Fibroblast of skin of back (primary cell): ENCODE measurements at regions not wholly inside any gene's neighbourhood (a gene's known extent, or its start where the extent isn't known, plus 50 kb on each side); places are given as distances from the start of the nearest gene placed in this dataset.

ENCODE experiments used
- DNase-seq: peaks from one replicate; pipeline ENCODE4 v3.0.0-alpha.2; 2013

DNA sequence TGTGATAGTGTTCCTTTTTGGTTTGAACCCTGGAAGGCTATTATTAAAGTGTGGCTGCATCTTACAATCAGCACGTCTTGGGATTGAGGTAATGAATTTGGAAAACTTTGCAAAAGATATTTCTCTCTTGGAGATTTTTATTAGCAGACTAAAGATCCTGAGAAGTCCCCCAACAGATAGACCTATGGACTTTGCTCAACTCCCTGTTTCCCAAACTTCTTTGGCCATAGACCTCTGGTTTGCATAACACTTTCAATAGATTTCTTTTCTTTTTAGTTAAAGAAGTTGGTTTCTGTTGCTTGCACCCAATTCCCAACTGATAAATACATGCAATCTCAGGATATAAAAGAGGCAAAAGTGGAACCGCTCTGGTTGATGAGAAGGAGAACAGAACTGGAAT is 465.8 kb upstream of the PROK2 start:
- no peak for DNase-seq

- DNase-seq = no peak
These were observed 463.9 kb upstream of the PROK2 start for GRCh38 chr3:72248869-72249268.

DNA sequence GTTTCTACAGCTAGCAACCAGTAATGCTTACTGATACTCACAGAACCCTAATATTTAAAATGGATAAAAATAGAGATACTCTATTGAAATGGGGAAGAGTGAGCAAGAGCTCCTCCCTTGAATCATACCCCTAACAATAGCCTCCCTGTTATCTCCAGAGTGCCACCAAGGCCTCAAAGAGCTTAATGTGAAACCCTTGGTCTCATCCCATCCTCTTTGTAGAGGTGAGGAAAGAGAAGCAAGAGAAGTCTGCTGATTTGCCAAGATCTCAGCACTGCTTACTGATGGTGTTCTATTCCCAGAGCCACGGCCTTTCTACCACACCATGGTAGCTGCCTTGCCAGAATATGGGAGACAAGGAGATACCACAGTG is 463.4 kb upstream of the PROK2 start:
- DNase-seq = no peak

- no peak for DNase-seq
These were observed 462.9 kb upstream of the PROK2 start for GRCh38 chr3:72247645-72248388.

GRCh38 chr3:72247126-72247525 is 462.2 kb upstream of the PROK2 start:
- DNase-seq = no peak

DNA sequence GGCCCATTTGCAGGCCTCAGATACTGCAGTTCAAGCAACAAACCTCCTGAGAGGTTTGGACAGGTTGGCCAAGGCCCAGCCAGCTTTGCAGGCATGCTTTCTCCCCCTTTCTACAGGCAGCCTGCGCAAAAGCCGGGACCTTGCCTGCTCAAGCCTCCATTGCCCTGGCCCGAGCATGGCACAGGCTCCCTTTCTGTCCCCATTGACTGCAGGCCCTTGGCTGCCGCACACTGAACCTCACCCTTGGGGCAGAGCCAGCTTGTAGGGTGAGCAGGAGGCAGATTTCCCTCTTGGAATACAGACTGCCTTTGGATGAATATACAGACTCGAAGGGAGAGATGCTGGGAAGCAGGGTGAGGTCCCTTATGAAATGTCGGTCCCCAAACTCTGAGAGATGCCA is 461.7 kb upstream of the PROK2 start:
- DNase-seq = no peak

GRCh38 chr3:72245183-72245811 is 460.3 kb upstream of the PROK2 start:
- no peak for DNase-seq

DNA sequence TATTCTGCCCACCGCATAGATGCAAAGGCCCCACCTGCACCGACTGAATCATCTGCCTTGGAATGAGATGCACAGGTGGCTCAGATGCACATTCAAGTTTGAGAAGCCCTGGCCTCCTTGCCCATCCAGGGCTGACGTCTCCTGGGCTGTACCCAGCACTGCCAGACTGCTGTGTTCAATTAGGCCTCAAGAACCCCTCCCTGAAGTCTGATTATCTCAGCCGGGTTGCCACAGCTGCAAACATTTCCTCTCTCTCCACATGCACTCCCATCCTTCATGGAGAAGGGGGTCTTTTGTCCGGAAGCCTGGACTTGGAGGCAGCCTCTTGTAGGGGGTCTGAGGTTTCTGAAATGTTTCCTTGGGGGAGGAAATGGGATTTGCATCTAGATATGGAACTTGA is 459.4 kb upstream of the PROK2 start:
- no peak for DNase-seq

DNA sequence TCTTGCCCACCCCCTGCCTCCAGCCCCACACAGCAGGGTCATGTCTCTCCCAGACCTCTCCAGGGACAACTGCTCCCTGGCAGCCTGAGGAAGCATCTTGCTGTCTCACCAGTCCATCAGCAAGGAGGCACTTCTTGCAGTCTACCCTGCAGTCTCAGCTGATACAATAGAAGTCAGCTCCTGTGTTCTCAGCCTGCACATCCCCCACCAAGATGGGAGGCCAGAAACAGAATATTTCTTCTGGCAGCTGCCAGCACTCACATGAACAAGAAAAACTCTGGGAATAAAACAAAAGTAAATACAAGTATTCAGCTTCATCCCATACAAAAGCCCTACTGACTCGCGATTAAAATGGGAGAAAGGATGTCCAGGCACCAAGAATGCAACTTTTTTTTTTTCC is 457.4 kb upstream of the PROK2 start:
- DNase-seq = no peak

GRCh38 chr3:72241525-72241924 is 456.6 kb upstream of the PROK2 start:
- DNase-seq = no peak

DNA sequence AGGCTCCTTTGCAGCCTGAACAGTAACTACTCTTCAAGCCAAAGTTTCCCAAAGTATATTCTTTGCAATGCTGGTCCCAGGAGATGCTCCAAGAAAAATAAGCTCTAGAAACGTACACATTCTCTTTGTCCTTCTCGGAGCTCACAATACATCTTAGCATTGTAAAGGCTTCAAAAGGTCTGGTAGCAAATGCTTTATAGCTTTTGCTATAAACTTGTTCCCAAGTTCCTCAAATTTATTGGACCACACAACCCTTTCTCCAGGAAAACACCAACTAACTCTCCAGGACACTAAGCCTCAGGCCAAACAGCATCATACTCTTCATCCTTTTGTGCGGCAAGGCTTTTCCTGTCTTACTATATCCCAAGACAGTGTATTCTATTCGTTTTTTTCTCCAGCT is 455.6 kb upstream of the PROK2 start:
- no peak for DNase-seq

- no peak for DNase-seq
These were observed 453.9 kb upstream of the PROK2 start for GRCh38 chr3:72238801-72239200.

GRCh38 chr3:72238010-72238691 is 453.2 kb upstream of the PROK2 start:
- peak; percentile 71 for DNase-seq

DNA sequence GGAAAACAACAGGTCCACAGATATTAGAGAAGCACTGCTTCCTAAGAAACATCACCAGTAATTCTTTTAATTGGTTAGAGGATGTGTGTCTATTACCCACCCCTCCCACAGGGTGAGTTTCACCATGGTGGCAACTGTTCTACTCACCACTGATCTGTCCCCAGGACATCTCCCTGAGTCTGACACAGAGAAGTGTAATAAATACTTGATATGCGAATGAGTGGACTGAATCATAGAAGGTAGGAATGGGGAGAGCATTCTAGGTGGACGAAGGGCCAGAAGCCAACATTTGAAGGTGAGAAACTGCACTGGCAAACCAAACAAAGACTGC is 452.7 kb upstream of the PROK2 start:
- DNase-seq = no peak

GRCh38 chr3:72234391-72234790 is 449.4 kb upstream of the PROK2 start:
- DNase-seq = peak; percentile 81

GRCh38 chr3:72233571-72233970 is 448.6 kb upstream of the PROK2 start:
- DNase-seq = no peak

- DNase-seq = no peak
These were observed 447.8 kb upstream of the PROK2 start for GRCh38 chr3:72232777-72233176.

GRCh38 chr3:72232331-72232730 is 447.4 kb upstream of the PROK2 start:
- no peak for DNase-seq

DNA sequence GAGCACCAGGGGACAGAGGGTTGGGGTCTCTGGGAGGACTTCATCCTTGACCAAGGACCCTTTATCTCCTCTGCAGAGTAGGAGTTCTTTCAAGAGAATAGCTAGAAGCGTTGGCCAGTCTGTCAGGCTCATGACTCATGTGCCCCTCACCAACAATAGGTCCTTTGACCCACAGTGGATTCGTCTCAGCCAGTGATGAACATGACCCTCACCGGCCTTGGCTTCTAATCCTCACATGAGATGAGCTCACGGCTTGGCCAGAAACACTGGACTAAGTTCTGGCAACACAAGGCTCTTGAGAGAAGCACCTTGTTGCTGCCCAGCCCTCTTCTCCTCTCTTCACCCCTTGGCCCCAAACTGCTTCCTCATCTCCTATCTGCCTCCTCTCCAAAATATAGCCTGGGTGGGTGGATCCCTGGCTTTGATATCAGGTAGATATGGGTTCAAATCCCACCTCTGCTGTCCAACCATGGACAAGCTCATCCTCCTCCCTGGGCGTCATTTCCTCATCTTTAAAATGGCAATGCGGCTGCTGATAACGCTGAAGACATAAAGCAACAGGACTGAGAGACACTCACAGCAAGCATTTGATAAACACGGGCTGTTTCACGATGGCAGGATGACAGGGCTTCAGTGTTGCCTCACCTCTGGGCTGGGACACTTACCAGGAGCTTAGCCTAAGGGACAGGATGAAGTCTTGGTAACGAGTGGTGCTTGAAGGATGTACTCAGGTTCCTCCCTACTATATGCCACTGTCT is 446.7 kb upstream of the PROK2 start:
- DNase-seq = no peak

- no peak for DNase-seq
These were observed 445.9 kb upstream of the PROK2 start for GRCh38 chr3:72230774-72231379.

DNA sequence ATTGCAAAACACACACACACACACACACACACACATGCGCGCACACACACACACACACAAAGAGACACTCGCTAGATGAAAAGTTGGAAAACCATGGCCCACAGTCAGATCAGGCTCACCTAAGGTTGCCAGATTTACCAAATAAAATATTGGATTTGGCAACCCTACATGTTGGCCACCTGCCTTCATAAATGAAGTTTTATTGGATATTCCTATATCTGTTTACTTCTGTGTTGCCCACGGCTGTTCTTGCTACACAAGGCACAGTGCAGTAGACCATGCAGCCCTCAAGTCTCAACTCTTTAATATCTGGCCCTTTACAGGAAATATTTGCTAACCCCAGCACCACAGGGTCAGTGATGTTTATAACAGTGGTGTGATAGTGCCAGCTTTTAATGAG is 445.0 kb upstream of the PROK2 start:
- DNase-seq = no peak

GRCh38 chr3:72227486-72228070 is 442.6 kb upstream of the PROK2 start:
- peak; percentile 52 for DNase-seq
